ENCODE measurements at regions not wholly inside any gene's neighbourhood (a gene's known extent, or its start where the extent isn't known, plus 50 kb on each side); places are given as distances from the start of the nearest gene placed in this dataset.

GRCh38 chr10:64345856-64346255 lies 824.7 kb downstream of the REEP3 start:
- TF ChIP-seq CTCF (IDR thresholded peaks at IDR 0.05; ENCODE audit: poor library complexity) (no peak), EZH2 (IDR thresholded peaks at IDR 0.05; ENCODE audit: borderline replicate concordance) (no peak), EZH2phosphoT487 (IDR thresholded peaks at IDR 0.05; ENCODE audit: low read depth, severe bottlenecking, unreplicated experiment) (no peak)

Data from hepatocyte (in vitro differentiated cells).